Endothelial cell of umbilical vein (primary cell): ENCODE measurements at regions not wholly inside any gene's neighbourhood (a gene's known extent, or its start where the extent isn't known, plus 50 kb on each side); places are given as distances from the start of the nearest gene placed in this dataset.
A peak's percentile ranks its signal among the peaks of the same experiment; 100 is the strongest.

Source experiments
- BruUV-seq: library from RNA; stranded (reverse); fragments of 400-500 nt; replicated peaks from 2 replicates; lab custom pipeline; 2021; lab: Mats Ljungman, UMichigan
- CTCF ChIA-PET: fragments of 300-600, 350-600 bp; sonication (Branson Sonifier 250); formaldehyde crosslinking; loops from one replicate; lab custom pipeline; 2021; ENCODE audit warnings: antibody characterized with exemption, inconsistent platforms; lab: Charles Lee
- POLR2A ChIA-PET: fragments of 300-600, 350-600 bp; sonication (Branson Sonifier 250); formaldehyde crosslinking; loops from one replicate; lab custom pipeline; 2021; ENCODE audit warnings: antibody characterized with exemption, inconsistent platforms; lab: Charles Lee
- DNase-seq: peaks from one replicate; pipeline ENCODE4 v3.0.0-alpha.2; 2011; ENCODE audit warnings: low read depth, low spot score
- FAIRE-seq: peaks from 2 replicates; lab custom pipeline; 2011; peaks lifted over from hg19 to GRCh38; lab: Jason Lieb, UNC
- H2AFZ ChIP-seq: 2 replicates; pipeline ENCODE4 v1.6.0; 2012; ENCODE audit warnings: low read depth, low read length, control low read depth, inconsistent platforms
- H3K27ac ChIP-seq: 2 replicates; pipeline ENCODE4 v1.5.1; 2011; ENCODE audit warnings: low read depth, mild to moderate bottlenecking, control low read depth, low read length, moderate library complexity; ENCODE audit not compliant: insufficient read depth
- H3K27me3 ChIP-seq, 2 experiments: 2 replicates each; pipeline versions ENCODE4 v1.6.0 to v1.6.1; 2011; ENCODE audit warnings: low read length in 2 of 2, mixed read lengths in 1 of 2; ENCODE audit not compliant: control insufficient read depth in 2 of 2, insufficient read depth in 2 of 2
- H3K36me3 ChIP-seq, 2 experiments: 2 replicates in 1 of 2; 3 replicates in 1 of 2; pipeline ENCODE4 v1.5.1; 2011; ENCODE audit warnings: low read length in 2 of 2, mild to moderate bottlenecking in 1 of 2, moderate library complexity in 1 of 2; ENCODE audit not compliant: control insufficient read depth in 2 of 2, insufficient read depth in 2 of 2; ENCODE audit errors: extremely low read depth in 1 of 2
- H3K4me1 ChIP-seq: 3 replicates; pipeline ENCODE4 v1.5.1; 2011; ENCODE audit warnings: mild to moderate bottlenecking, low read length; ENCODE audit not compliant: control insufficient read depth, insufficient read depth; ENCODE audit errors: extremely low read depth
- H3K4me2 ChIP-seq: 2 replicates; pipeline ENCODE4 v1.6.1; 2011; ENCODE audit warnings: low read length, control low read depth, mixed read lengths; ENCODE audit not compliant: insufficient read depth
- H3K4me3 ChIP-seq, 3 experiments: fragments of 200-600 bp in 1 of 3; sonication (generic), shearing (Covaris generic) in 1 of 3; replicated peaks in 1 of 3; 2 replicates each; pipeline ENCODE4 v1.5.1; 2011 to 2016; ENCODE audit warnings: control low read depth in 3 of 3, low read length in 3 of 3, mild to moderate bottlenecking in 2 of 3, inconsistent platforms in 1 of 3, low read depth in 1 of 3, moderate library complexity in 1 of 3; ENCODE audit not compliant: insufficient read depth in 1 of 3
- H3K79me2 ChIP-seq: 2 replicates; pipeline ENCODE4 v1.6.0; 2012; ENCODE audit warnings: low read length, inconsistent platforms; ENCODE audit not compliant: control insufficient read depth, insufficient read depth
- H3K9ac ChIP-seq: replicated peaks from 2 replicates; pipeline ENCODE3; 2011; ENCODE audit warnings: low read length, control low read depth; ENCODE audit not compliant: insufficient read depth; ENCODE audit errors: extremely low read depth
- H3K9me1 ChIP-seq: replicated peaks from 3 replicates; pipeline ENCODE4 v1.6.0; 2011; ENCODE audit warnings: mild to moderate bottlenecking, low read length; ENCODE audit not compliant: control insufficient read depth, insufficient read depth; ENCODE audit errors: extremely low read depth
- H3K9me3 ChIP-seq: replicated peaks from 2 replicates; pipeline ENCODE4 v1.5.1; 2012; ENCODE audit warnings: low read length, inconsistent platforms; ENCODE audit not compliant: control insufficient read depth, insufficient read depth
- H4K20me1 ChIP-seq: replicated peaks from 2 replicates; pipeline ENCODE3; 2011; ENCODE audit warnings: mild to moderate bottlenecking, low read length; ENCODE audit not compliant: control insufficient read depth, insufficient read depth; ENCODE audit errors: extremely low read depth
- CTCF ChIP-seq, 2 donors: IDR thresholded peaks; 1 replicate in 1 of 2; 2 replicates in 1 of 2; pipeline ENCODE4 v1.5.1; 2011; ENCODE audit warnings: low read length in 2 of 2, mild to moderate bottlenecking in 2 of 2, moderate library complexity in 2 of 2, control low read depth in 1 of 2, inconsistent platforms in 1 of 2, low read depth in 1 of 2; ENCODE audit not compliant: insufficient read depth in 1 of 2; ENCODE audit errors: extremely low read depth in 1 of 2
- EZH2 ChIP-seq: IDR thresholded peaks from 2 replicates; pipeline ENCODE4 v1.6.1; 2012; ENCODE audit warnings: borderline replicate concordance, low read depth, mild to moderate bottlenecking, moderate library complexity, low read length, inconsistent platforms; ENCODE audit not compliant: severe bottlenecking
- FOS ChIP-seq: IDR thresholded peaks from 2 replicates; pipeline ENCODE4 v1.6.1; 2011; ENCODE audit warnings: mild to moderate bottlenecking, low read length, moderate library complexity, borderline replicate concordance; ENCODE audit not compliant: insufficient read depth
- GATA2 ChIP-seq: IDR thresholded peaks from 2 replicates; pipeline ENCODE4 v1.7.0; 2011; ENCODE audit warnings: low read depth, mild to moderate bottlenecking, moderate library complexity, mixed read lengths, low read length; ENCODE audit not compliant: insufficient read length, insufficient read depth
- JUN ChIP-seq: IDR thresholded peaks from 2 replicates; pipeline ENCODE4 v1.6.1; 2011; ENCODE audit warnings: borderline replicate concordance, low read depth; ENCODE audit not compliant: insufficient read length, insufficient read depth
- MAX ChIP-seq: IDR thresholded peaks from 2 replicates; pipeline ENCODE4 v1.6.1; 2011; ENCODE audit not compliant: insufficient read depth, insufficient read length
- MYC ChIP-seq: IDR thresholded peaks from one replicate; pipeline ENCODE4 v1.6.1; 2011; ENCODE audit warnings: mild to moderate bottlenecking, low read depth, low read length
- POLR2A ChIP-seq: IDR thresholded peaks from 2 replicates; pipeline ENCODE4 v1.6.1; 2012; ENCODE audit warnings: low read depth, mild to moderate bottlenecking, control low read depth, low read length
- POLR2AphosphoS5 ChIP-seq: IDR thresholded peaks from 2 replicates; pipeline ENCODE4 v1.6.1; 2012; ENCODE audit warnings: low read depth, mild to moderate bottlenecking, control low read depth, low read length, moderate library complexity; ENCODE audit not compliant: insufficient read depth
- dilution Hi-C: fragments of 300-500 bp; cut with MboI; formaldehyde crosslinking; loops from one replicate; pipeline ENCODE4 v1.15.0; 2019; ENCODE audit warnings: low sequenced_read_pairs; ENCODE audit not compliant: extremely low pct_ligation_motif_present
- intact Hi-C: fragments of 100-400 bp; cut with micrococcal nuclease; formaldehyde crosslinking; loops from one replicate; pipeline ENCODE4 v1.10.0; 2022

DNA sequence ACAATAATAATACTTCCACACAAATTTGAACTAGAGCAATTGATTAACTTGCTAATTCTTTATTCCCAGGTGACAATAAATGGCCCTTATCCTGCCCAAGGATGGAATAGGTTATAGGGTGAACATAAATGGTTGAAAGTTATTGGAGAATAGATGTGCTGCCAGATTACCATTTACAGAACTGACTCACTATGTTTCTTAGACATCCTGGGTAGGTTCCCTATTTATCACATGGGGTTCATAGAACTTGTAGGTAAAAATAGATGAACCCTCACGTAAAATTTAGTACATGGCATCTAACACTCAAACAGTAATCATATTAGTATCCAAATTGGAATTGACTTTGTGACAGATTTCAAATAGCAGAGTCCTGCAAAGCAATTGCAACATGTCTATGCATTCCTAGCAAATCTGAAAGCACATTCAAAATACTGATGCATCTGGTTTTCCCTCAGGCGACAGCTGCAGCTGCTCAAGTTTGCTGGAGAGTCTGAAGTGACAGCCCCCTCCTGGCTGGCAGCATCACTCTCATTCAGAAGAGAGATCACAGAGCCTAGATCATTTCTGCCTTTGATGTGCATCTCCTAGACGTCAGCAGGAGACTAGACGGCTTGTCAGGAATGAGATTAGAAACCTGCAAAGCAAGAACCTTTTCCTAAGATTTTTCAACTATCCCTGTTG lies 80.2 kb upstream of the RNF217 start:
- no peak for FAIRE-seq
- peak; percentile 11 for DNase-seq
- CTCF ChIA-PET, result interaction anchor here (1.3 kb wide), 1 partner anchor 232 kb away, joined by 4 read pairs; no protein-coding TSS in a partner anchor

More for the DNA sequence above, 80.2 kb upstream of the RNF217 start:
- Histone ChIP-seq H3K79me2 (no peaks in the 10 kb centered on the region), H3K36me3 (no peaks in the 10 kb centered on the region), H3K4me2 (peak overlapping the region; percentile 76), H4K20me1 (no peaks in the 10 kb centered on the region), H3K9ac (no peak overlapping the region), H3K27me3 (no peaks in the 10 kb centered on the region), H2AFZ (no peak overlapping the region), H3K4me1 (peaks cover 20% of the 10 kb centered on the region), H3K4me3 (no peak overlapping the region), H3K9me1 (no peaks in the 10 kb centered on the region), H3K27ac (no peak overlapping the region), H3K9me3 (no peaks in the 10 kb centered on the region)
- intact Hi-C loops (no loop called here), dilution Hi-C loops (no loop called here)
- POLR2A ChIA-PET, result no interaction called here
- BruUV-seq, result no TSS peak
- TF ChIP-seq POLR2A, result no peak
- no peak for TF ChIP-seq EZH2
- no peak for TF ChIP-seq MYC
- no peak for TF ChIP-seq JUN
- no peak for TF ChIP-seq FOS
- no peak for TF ChIP-seq POLR2AphosphoS5
- TF ChIP-seq GATA2, result no peak
- TF ChIP-seq MAX, result no peak
- TF ChIP-seq CTCF (IDR thresholded peaks at IDR 0.05; ENCODE audit: extremely low read depth in 1 of 2, insufficient read depth in 1 of 2, low read depth in 1 of 2, low read length in 2 of 2), result no peak
